Left colon (tissue), 2 donors: ENCODE measurements at regions not wholly inside any gene's neighbourhood (a gene's known extent, or its start where the extent isn't known, plus 50 kb on each side); places are given as distances from the start of the nearest gene placed in this dataset.

Source experiments
- ATAC-seq: fragments of 200-7000 bp; cut with Tn5 transposase; one replicate; pipeline ENCODE4 v1.9.1; 2020; ENCODE audit warnings: mild to moderate bottlenecking, moderate library complexity
- DNase-seq, 2 donors: peaks; one replicate each; pipeline ENCODE4 v3.0.0-alpha.2; 2020
- intact Hi-C, 2 donors: fragments of 100-400 bp; cut with DNase I in 1 of 2; cut with micrococcal nuclease in 1 of 2; formaldehyde crosslinking; loops; one replicate each; pipeline versions ENCODE4 v1.11.2 to v1.14.0; 2022; cut with DNase I, micrococcal nuclease
- donor health status: DM: no; HTN: no; CAD: no.
- donor health status: DM: yes; HTN: yes; CAD: no.

DNA sequence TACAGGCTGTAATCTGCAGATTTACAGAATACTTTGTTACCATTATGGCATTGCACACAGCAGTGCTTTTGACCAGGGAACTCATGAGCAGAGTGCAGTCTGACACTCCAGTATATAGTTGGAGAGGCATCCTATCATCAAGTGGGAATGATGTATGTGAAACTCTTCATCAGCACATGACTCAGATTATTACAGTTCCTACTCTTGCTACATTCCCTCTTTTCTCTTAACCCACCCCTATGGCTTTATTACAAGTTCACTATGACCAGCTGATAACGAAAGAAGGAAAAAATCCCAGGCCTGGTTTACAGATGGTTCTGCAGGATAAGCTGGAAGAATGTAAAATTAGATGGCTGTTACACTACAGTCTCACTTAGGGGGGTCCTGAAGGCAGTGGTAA lies 385.9 kb downstream of the RASEF start:
- no peak for DNase-seq
- intact Hi-C loops = no loop called here
- ATAC-seq = no peak

DNA sequence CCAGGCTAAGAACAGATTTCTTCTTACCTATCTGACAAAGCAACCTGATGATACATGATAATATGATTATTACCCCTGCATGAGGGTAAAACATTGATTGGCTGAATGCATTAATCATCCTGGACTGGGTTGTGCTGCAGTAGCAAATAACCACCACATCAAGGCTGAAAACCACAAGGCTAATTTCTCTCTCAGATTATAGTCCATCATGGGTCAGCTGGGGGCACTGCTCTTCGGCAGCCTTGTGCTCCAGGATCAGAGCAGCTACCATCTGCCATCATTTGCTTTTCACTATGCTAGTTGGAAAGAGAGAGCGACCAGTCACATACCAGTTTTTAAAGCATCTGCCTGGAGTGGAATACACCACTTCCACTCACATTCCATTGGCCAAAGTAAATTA lies 383.5 kb downstream of the RASEF start:
- ATAC-seq (no peak), DNase-seq (no peak)
- intact Hi-C loops = no loop called here

DNA sequence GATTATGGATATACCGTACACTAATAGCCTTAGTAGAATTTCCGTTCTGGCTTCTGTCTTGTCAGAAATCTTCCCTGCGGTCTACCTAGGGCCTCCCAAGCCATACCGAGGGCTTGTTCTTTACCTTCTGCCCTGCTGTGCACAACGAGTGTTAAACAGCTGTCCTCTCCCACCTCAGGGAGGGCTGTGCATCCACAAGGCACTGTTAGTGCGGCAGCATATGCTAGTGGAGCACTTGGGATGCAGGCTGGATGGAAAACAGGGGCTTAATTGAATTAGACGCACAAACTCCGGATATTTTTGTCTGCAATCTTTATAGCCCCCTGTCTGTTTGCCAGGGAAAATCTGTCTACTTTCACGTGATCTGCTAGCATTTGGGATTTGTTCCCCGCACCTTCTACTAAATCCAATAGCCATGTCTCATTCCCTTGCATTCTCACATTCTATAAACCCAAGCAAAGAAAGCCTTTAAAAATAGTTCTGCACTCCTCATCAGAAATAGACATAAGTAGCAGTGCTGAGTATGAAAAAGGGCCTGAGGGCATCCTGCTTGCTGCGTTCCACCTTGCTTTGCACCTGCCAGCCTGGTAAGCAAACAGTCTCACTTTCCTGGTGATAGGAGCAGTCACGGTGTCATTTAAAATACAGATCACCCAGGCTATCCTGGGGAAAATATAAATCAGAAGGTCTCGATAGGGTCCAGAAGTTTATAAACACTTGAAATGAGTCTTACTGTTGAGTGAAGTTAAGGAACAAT lies 382.6 kb downstream of the RASEF start:
- intact Hi-C loops = no loop called here
- no peak for ATAC-seq
- no peak for DNase-seq

DNA sequence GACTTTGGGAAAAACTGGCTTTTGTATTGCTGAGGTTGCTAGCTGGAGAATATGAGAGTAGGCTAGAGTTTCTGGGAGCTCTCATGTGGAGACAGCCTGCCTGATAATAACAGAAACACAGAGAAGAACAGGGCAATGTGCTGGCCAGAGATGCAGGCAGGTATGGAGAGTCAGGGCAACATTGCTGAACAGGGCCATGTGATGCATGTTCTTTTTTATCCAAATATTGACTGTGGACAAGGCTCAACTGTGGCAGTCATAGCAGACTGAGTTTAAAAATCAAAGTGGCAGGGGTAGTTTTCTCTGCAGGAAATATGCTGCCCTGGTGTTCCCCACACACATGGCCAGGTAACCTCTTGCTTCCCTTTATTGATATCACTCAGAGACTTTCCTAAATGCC lies 381.1 kb downstream of the RASEF start:
- DNase-seq (no peak), ATAC-seq (no peak)
- intact Hi-C loops = no loop called here

DNA sequence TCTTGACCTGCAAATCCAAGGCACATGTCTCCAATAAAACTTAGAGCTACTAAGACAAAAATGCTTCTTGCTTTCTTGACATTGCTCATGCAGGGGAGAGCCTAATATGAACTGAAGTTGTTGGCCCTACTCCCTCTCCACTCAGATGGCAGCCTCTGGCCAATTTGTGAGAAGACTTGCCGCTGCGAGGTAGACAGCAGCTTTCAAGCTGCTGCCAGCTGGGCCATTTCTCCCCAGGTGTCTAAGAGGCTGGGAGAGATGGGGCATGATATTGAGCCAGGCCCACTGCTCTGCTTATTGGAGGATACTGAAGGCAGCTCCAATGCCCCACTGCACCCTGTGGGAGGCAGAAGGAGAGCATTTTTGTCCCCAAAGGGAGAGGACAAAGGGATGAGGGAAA lies 380.5 kb downstream of the RASEF start:
- ATAC-seq (no peak), DNase-seq (no peak)
- intact Hi-C loops = no loop called here

DNA sequence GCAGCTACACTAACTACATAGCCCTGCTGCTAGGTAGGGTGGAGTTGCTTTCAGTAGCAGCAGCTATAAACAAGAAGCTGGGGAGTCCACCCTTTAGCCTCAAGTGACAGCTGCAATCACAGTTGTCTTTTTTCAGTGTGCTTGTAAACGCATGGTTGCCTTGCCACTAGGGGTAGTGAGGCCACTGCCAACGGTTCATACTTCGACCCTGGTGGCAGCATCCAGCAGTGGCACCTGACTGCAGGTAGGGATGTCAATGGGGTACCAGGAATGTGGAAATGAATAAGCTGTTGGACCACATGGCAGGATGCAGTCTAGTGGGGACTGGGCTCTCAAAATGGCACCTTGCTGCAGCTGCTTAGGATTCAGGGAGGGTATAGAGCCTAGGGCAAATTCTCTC lies 367.2 kb downstream of the RASEF start:
- ATAC-seq (no peak), DNase-seq (no peak)
- intact Hi-C loops = no loop called here

DNA sequence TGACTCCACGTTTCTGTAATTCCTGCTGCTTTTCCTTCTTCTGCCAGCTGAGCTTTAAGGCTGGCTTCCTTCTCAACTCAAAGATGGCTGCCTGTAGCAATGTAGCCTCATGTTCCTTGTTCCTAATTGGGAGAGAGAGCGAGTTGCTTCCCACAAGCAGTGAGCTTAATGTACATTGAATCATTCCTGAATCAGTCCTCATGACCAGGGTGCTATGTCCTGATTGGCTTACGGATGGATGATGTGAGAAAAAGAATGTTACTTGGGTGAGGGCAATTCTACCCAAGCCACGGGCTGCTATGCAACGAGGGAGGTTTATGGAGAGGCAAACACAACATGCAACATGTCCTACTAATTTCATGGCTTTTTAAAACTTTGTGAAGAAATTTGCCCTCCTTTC lies 356.2 kb downstream of the RASEF start:
- no peak for DNase-seq
- ATAC-seq = no peak
- intact Hi-C loops = no loop called here

DNA sequence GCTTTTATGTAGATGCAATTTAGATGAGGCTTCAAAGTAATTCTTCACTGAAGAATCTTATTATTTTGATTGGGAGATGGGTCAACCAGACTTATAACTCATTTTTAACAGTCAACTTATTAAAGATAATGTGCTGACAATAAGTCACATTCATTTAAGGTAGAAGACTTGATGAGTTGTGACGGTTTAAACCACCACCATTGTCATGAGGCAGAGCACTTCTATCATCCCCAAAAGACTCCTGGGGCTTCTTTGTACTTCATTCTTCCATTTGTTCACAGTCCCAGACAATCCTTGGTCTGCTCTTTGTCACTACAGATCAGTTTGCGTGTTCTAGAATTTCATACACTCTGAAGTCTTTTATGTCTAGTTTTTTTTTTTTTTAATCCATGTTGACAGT lies 346.1 kb downstream of the RASEF start:
- no peak for ATAC-seq
- DNase-seq = no peak
- intact Hi-C loops = no loop called here

GRCh38 chr9:82720515-82720914 lies 342.4 kb downstream of the RASEF start:
- intact Hi-C loops = no loop called here
- DNase-seq (no peak), ATAC-seq (no peak)

DNA sequence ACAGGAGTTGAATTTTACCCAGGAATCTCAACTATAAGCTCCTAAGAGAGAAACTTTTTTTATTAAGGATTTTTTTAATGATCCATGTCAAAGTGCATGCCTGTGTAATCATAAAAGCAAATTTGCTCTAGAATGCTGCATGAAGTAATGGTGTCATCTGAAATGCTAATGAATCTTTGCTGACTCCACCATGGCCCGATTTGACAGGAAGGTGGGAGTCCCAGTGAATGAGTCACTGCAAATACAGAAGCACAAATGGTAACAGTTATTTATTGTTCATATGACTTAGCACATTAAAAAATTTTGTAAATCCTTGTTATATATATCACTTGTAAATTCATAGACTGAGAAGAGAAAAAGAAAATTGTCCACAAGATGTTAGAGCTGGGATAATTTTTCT lies 341.3 kb downstream of the RASEF start:
- intact Hi-C loops = no loop called here
- no peak for DNase-seq
- ATAC-seq = no peak

DNA sequence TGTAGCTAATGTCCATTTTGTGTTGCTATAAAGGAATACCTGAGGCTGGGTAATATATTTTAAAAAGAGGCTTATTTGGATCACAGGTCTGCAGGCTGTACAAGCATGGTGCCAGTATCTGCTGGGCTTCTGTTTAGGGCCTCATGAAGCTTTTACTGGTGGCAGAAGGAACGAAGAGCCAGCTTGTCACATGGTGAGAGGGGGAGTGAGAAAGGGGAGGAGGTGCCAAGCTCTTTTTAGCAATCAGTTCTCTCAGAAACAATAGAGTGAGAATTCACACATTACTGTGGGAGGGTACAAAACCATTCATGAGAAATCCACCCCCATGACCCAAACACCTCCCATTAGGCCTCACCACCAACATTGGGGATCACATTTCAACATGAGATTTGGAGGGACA lies 340.9 kb downstream of the RASEF start:
- ATAC-seq = no peak

DNA sequence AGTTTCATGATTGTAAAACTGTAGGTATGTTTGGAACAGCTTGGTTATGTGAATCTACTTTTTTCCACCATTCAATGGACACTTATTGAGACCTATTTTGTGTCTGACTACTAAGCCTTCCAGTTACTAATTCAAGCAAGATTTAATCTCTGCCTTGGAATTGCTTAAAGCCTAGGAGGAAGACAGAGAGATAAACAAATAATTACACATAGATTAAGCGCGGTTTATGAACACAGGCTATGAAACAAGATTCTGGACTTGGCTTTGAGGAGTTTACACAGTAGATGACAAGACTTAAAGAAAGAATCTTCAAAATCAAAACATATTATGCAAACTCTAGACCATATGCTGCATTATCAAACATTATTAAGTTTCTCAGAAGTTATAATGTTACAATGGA lies 340.4 kb downstream of the RASEF start:
- DNase-seq (no peak), ATAC-seq (no peak)
- intact Hi-C loops = no loop called here

More for the DNA sequence above, 340.9 kb downstream of the RASEF start:
- no peak for DNase-seq
- intact Hi-C loops = no loop called here

DNA sequence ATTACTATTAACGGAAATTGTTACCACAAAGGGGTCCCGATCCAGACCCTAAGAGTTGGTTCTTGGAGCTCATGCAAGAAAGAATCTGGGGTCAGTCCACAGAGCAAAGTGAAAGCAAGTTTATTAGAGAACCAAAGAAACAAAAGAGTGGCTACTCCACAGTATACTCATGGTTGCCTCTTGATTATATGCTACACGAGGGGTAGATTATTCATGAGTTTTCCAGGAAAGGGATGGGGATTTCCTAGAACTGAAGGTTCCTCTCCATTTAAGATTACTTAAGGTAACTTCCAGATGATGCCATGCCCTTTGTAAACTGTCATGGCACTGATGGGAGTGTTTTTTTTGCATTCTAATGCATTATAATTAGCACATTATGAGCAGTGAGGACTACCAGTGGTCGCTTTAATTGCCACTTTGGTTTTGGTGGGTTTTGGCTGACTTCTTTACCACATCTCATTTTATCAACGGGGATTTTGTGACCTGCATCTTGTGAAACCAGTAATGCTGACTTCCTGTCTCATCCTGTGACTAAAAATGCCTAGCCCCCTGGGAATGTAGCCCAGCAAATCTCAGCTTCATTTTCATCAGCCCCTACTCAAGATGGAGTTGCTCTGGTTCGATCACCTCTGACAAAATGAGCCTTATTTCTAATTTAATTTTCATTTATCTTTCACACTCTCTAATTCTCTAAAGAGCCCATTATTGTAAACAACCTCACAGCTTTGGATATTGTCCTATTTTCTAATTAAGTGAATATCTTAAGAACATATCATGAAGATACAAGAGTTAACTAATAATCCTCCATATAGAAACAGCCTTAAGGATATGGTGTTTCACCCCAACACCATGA lies 336.3 kb downstream of the RASEF start:
- ATAC-seq (no peak), DNase-seq (no peak)
- intact Hi-C loops = no loop called here

- no peak for ATAC-seq
- intact Hi-C loops = no loop called here
Observed at GRCh38 chr9:82729141-82729540, 333.8 kb downstream of the RASEF start.

DNA sequence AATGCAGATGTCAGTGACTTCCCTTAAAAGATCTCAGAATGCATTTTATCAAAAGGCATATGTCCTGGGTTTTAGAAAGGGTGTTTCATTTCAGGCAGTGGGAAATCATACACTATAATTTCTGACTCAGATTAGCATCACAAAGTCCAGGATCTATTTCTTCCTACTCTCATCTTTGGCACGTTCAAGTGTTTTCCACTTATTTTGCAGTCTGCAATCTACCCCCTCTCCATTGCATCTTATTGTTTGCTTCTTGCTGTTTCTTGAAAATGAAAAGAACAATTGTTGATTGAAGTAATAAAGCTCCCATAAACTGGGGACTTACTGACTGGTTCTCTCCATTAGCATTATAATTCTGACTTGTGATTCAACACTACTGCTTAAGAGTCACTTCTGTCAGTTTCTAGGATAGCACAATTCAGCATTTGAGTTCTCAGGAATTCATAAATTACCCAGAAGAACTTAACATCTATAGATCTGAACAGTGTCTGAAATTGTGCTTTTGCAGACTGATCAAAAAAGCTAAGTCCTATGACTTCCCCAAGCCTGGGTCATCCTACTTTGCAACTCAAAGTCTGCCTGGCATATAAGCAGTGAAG lies 332.9 kb downstream of the RASEF start:
- ATAC-seq (no peak), DNase-seq (no peak)
- intact Hi-C loops = no loop called here

More at GRCh38 chr9:82729141-82729540, 333.8 kb downstream of the RASEF start:
- no peak for DNase-seq

DNA sequence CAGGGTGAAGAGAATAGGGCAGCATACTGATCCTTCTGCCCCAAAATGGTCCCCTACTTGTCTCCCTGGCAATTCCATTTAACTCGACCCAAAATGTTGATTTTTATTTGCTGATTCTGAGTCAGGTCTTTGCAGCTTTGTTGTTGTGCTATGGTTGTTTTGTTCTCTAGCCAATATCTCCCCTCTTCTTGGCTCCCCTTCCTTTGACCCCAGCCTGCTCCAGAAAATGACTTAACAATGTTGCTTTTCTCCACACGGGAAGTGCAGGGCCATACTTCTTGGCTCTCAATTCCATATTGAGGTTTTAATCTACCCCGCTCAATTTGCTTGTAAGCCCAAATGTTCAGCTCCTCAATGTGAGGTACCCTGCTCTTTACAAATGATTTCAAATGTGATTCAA lies 330.0 kb downstream of the RASEF start:
- no peak for DNase-seq
- no peak for ATAC-seq
- intact Hi-C loops = no loop called here

DNA sequence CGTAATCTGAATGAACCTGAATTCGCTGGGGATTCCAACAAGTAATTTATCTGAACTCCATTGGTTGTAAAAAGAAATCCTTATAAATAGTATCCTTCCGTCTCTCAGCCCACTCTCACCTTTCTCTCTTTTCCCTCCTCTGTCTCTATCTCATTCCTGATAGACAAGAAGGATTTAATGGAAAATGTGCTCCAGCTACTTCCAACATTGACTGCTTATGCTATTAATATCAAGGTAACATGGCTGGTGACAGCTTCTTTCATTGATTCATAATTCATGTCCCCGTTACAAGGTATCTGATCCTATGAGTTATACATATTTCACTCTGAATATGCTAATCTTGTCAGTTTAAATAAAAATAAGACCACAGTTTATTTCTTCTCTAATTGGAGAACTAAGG lies 326.8 kb downstream of the RASEF start:
- intact Hi-C loops = no loop called here
- DNase-seq = no peak
- no peak for ATAC-seq

GRCh38 chr9:82736701-82737100 lies 326.2 kb downstream of the RASEF start:
- DNase-seq (no peak), ATAC-seq (no peak)
- intact Hi-C loops = no loop called here

DNA sequence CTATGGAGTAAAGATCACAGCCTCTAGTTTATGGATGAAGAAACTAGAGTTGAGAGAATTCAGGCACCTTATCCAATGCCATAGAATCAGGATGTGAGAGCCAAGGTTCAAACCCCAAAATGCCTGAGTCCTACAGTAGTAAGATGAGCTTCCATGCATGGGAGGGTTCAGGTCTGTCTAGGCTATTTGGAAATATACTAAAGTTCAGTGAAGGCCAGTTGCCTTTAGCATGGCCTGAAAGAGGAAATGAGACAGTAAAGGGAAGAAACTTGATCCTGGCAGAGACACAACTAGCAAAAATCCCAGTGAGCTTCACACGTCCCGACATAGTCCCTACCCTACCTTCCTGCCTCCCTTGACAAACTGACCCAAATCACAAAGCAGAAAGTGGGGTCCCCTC lies 317.0 kb downstream of the RASEF start:
- ATAC-seq (no peak), DNase-seq (no peak)
- intact Hi-C loops = no loop called here

DNA sequence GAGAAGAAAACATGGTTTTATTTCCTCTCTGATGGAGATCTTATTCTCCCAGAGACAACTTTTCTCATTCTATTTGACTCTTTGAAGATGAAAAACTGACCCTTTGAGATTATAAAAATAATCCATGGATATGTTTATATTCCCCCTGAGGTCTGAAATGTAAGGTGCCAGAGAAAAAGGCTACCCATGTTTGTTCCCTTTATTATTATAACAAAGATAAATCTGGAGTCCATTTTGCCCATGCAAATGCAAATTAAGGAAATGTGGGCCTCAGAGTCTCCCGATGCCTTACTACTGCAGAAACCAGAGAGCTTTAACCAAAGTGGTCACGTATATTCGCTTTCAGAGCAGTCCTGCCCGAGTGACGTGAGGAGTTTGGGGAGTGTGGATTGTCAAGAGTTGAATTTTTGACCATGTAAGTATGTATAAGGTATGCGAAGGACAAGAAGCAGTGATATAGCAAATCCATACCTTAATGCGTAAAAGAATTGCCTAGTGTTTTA lies 312.5 kb downstream of the RASEF start:
- no peak for DNase-seq
- intact Hi-C loops = no loop called here
- no peak for ATAC-seq
